T47D (cell line): ENCODE measurements at regions not wholly inside any gene's neighbourhood (a gene's known extent, or its start where the extent isn't known, plus 50 kb on each side); places are given as distances from the start of the nearest gene placed in this dataset.
"Not testable (repeated sequence)": the region's sequence is repeated elsewhere in the genome, so short reads cannot be mapped to it uniquely, and the experiment has no call there.

Source experiments
- DNase-seq, 2 experiments: peaks; one replicate each; pipeline versions ENCODE4 v3.0.0 to v3.0.0-alpha.2; 2011 to 2012; ENCODE audit warnings: low read depth in 1 of 2, low spot score in 1 of 2
- JUND ChIP-seq: IDR thresholded peaks from 2 replicates; pipeline ENCODE4 v1.6.1; 2012; ENCODE audit warnings: low read depth
- in situ Hi-C: cut with HindIII; loops from 2 replicates; pipeline ENCODE4 v1.10.0; 2016; ENCODE audit warnings: low sequenced_read_pairs, low pct_unique_long_range_greater_than_20kb

DNA sequence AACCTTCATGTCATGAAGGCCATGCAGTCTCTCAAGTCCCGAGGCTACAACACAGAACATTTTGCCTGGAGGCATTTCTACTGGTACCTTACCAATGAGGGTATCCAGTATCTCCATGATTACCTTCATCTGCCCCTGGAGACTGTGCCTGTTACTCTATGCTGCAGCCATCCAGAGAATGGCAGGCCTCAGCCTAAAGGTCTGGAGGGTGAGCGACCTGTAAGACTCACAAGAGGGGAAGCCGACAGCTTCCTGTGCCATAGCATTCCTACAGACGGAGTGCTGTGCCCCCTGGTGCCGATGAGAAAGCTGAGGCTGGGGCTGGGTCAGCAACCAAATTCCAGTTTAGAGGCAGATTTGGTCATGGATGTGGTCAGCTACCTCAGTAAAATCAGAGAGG lies 51.3 kb upstream of the CADPS start:
- DNase-seq, result no peak
- TF ChIP-seq JUND, result no peak
- in situ Hi-C loops, result no loop called here

DNA sequence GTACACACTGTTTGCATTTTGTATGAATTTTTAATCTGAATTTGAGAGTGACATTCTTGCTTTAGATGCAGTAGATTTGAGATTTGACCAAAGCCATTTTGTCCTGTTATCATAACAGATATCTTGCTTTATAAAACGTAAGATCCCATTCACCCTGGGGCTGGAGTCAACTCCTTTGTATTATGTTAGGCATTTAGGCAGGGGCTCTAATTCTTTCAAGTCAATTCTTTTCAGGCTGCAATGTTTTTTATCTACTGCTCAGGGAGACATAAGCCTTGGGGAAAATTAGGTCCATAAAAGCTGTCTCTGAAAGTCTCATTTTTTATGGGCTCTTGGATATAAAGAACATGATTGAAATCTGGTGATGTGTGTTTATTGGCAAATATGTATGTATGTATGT lies 53.0 kb upstream of the CADPS start:
- no peak for DNase-seq
- in situ Hi-C loops, result no loop called here
- TF ChIP-seq JUND, result no peak

DNA sequence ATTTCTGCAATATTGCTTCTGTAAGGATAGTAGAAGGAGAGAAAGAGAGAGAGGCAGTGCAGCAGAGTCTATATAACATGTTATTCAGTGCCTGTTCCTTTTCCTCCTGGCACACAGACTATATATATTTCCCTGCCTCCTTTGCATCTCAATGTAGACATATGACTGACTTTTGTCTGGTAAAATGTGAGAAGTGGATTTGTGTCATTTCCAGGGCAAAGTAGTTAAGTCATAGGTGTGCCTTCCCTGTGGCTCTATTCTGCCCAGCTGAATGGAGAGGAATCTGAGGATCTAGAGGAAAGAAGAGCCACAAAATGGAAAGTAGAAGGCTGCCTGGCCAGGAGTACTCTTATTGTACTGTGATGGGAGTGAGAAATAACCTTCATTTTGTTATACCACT lies 54.6 kb upstream of the CADPS start:
- in situ Hi-C loops, result no loop called here
- TF ChIP-seq JUND, result no peak
- no peak for DNase-seq

DNA sequence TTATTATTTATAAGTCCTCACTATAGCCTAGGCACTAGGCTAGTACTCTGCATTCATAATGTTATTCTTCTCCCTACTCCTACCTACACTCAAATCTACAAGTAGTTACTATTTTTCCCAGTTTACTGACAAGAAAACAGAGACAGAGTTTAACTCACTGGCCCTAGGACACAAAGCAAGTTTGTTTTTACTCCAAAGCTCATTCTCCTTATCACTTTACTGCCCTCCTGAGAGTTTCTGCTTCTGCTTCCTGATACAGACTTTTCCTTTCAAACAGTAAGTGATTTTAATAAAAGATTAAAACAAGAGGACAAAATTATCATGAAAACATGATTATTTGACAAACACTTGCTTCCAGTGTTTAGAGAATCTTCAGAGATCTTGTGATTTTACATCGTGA lies 60.6 kb upstream of the CADPS start:
- in situ Hi-C loops, result no loop called here
- TF ChIP-seq JUND, result no peak
- DNase-seq, result no peak

DNA sequence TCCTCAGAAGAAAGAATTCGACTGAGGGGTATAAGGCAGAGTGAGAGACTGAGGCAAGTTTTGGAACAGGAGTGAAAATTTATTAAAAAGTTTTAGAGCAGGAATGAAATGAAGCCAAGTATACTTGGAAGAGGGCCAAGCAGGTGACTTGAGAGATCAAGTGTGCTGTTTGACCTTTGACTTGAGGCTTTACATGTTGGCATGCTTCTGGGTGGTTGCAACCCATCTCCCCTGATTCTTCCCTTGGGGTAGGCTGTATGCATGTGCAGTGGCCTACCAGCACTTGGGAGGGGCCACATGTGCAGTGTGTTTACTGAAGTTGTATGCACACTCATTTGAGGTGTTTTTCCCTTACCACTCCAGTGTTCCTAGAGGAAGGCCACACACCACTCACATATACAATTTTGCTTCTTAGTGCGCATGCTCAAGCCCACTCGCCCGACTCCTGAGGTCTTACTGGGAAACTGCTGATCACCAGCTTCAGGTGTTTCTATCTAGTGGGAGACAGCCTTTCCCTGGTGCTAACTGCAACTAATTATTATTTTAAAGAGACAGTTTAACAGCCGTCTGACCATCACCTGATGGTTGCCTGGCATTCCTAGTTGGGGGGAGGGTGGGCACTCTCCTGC lies 61.5 kb upstream of the CADPS start:
- no peak for TF ChIP-seq JUND
- DNase-seq, result no peak
- in situ Hi-C loops, result no loop called here

DNA sequence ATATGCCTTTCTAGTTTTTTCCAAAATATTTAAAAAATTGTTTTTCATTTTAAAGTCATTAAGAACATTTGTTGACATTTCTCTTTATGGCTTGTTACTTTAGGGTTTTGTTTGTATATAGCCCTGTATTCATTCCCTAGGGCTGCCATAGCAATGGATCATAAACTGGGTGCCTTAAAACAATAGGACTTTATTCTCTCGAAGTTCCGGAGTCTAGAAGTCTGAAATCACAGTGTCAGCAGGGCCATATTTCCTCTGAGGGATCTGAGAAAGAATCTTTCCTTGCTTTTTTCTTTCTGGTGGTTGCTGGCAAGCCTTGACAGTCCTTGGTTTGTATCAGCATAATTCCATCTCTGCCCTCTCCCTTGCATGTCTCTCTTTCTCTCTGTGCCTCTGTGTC lies 63.4 kb upstream of the CADPS start:
- TF ChIP-seq JUND, result no peak
- in situ Hi-C loops, result no loop called here
- DNase-seq, result no peak

DNA sequence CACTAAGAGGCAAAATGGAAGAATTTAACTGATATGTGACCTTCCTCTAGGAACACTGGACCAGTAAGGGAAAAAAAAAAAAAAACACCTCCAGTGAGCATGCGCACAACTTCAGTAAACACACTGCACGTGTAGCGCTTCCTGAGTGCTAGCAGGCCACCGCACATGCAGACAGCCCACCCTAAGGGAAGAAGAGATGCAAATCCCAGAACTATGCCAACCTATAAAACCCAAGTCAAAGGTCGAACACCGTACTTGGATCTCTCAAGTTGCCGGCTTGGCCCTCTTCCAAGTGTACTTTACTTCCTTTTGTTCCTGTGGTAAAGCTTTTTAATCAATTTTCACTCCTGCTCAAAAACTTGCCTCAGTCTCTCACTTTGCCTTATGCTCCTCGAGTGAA lies 64.5 kb upstream of the CADPS start:
- no peak for DNase-seq
- no peak for TF ChIP-seq JUND
- in situ Hi-C loops, result no loop called here

DNA sequence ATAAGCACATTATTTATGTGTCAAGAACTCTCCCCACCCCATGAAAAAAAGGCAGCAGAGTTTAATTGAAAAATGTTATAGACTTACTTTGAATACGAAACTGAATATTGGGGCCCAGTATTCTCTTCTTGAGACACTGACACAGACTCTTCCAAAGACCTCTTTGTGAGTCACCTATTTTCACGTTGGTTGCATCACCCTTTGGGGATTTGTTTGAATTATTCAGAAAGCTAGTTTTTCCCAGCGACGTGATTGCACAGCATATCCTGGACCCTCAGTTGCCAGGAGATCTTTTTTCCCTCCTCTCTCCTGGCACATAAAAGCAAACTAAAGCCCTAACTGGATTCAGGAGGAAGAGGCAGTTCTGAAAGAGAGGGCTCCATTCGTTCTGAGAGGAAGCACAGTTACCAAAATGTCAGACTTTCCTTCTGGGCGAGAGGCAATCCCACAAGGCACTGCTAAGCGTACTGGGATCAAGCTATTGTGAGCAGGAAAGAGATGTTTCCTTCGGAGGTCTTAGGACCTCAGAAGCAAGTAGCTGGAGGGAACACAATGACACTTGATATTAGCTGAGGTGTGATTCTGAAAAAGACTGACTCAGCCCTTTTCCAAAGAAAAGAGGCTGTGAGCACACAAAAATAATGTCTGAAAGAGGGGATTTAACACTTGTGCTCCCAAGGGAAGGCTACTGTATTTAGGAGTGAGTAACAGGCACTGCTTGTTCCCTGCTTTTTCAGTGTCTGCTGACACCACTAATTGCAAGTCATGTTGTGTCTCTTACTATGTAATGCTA lies 65.8 kb upstream of the CADPS start:
- in situ Hi-C loops, result no loop called here
- DNase-seq, result no peak
- no peak for TF ChIP-seq JUND

DNA sequence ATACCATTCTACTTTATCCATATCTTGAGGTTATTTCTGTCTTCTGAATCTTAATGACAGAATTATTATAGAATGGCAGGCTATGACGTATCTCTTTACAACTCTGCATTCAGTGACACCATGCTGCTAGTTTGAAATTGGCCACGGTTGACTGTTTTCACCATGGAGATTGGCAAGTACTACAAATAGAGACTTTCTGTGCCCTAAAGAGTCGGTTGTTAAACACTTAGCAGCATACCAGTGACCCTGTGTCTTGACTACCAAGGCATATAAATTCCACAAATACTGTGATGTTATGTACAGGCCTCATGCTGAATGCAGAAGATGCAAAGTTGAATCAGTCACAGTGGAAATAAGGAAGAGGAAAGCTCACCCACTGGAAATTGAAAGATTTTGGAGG lies 67.0 kb upstream of the CADPS start:
- in situ Hi-C loops, result no loop called here
- DNase-seq, result no peak

DNA sequence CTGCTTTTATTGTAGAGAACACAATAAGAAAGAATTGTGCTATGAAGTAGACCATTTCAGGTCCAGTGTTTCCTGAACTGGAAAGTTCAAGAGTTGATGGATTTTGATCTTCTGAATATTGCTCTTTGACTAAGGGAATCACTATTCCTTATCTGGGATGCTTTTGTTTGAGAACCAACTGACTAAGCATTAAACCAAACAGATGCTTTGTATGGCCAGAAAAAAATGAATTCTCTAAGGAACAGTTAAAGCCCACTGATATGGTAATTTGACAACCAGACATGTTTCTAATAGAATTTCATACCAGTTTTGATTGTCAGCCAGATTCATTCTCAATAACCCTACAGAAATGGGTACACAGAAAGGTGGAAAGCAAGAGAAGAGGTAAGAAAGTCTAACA lies 67.5 kb upstream of the CADPS start:
- TF ChIP-seq JUND, result no peak
- no peak for DNase-seq
- in situ Hi-C loops, result no loop called here

More for the DNA sequence above, 67.0 kb upstream of the CADPS start:
- no peak for TF ChIP-seq JUND

DNA sequence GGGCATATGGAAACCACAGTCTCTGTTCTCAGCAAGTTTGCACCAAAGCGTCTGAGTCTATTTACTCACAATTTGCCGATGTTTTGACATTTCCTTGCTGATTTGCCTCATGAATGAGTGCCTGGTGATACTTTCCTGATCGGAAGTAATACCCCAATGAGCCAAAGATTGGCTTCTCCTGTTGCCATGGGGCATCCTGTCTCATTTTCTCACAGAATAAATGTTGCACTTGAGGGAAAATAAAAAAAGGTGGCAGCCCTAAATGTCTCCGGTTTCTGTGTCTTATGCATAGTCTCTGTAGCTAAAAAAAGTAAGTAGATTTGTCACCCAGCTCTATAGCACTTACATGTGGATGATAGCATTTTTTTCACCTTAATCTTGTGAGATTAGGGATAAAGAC lies 73.7 kb upstream of the CADPS start:
- no peak for TF ChIP-seq JUND
- in situ Hi-C loops, result no loop called here
- DNase-seq, result no peak

DNA sequence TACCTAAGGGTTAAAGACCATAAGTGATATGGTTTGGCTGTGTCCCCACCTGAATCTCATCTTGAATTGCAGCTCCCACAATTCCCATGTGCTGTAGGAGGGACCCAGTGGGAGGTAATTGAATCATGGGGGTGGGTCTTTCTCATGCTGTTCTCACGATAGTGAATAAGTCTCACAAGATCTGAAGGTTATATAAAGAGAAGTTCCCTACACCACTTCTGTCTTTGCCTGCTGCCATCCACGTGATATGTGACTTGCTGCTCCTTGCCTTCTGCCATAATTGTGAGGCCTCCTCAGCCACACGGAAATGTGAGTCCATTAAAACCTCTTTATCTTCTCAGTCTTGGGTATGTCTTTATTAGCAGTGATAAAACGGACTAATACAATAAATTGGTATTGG lies 75.0 kb upstream of the CADPS start:
- TF ChIP-seq JUND, result no peak
- in situ Hi-C loops, result no loop called here
- no peak for DNase-seq

DNA sequence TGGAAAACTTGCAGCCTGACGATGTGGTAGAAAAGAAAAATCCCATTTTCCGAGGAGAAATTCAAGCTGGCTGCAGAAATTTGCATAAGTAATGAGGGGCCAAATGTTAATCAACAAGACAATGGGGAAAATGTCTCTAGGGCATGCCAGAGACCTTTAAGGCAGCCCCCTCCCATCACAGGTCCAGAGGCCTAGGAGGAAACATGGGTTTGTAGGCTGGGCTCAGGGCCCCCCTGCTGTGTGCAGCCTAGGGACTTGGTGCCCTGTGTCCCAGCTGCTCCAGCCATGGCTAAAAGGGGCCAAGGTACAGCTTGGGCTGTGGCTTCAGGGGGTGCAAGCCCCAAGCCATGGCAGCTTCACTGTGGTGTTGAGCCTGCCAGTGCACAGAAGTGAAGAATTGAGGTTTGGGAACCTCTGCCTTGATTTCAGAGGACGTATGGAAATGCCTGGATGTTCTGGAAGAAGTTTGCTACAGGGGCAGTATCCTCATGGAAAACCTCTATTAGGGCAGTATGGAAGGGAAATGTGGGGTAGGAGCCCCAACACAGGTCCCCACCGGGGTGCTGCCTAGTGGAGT lies 75.9 kb upstream of the CADPS start:
- in situ Hi-C loops, result no loop called here
- DNase-seq, result no peak

DNA sequence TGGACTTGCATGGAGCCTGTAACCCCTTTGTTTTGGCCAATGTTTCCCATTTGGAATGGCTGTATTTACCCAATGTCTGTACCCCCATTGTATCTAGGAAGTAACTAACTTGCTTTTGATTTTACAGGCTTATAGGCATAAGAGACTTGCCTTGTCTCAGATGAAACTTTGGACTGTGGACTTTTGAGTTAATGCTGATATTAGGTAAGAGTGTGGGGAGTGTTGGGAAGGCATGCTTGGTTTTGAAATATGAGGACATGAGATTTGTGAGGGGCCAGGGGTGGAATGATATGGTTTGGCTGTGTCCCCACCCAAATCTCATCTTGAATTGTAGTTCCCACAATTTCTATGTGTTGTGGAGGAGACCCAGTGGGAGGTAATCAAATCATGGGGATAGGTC lies 76.7 kb upstream of the CADPS start:
- in situ Hi-C loops, result not testable (repeated sequence)

More for the DNA sequence above, 75.9 kb upstream of the CADPS start:
- no peak for TF ChIP-seq JUND

More for the DNA sequence above, 76.7 kb upstream of the CADPS start:
- not testable (repeated sequence) for DNase-seq
